ENCODE measurements at regions not wholly inside any gene's neighbourhood (a gene's known extent, or its start where the extent isn't known, plus 50 kb on each side); places are given as distances from the start of the nearest gene placed in this dataset.

GRCh38 chr5:91484662-91485061 lies 101.5 kb upstream of the ARRDC3 start:
- no peak for TF ChIP-seq CTCF (conservative IDR thresholded peaks at IDR 0.05; ENCODE audit: low read depth in 2 of 2)
- no peak for TF ChIP-seq POLR2AphosphoS5 (IDR thresholded peaks at IDR 0.05; ENCODE audit: low read depth)
- no peak for TF ChIP-seq REST (IDR thresholded peaks at IDR 0.05; ENCODE audit: unreplicated experiment)
- no peak for TF ChIP-seq EZH2 (IDR thresholded peaks at IDR 0.05; ENCODE audit: low read depth, unreplicated experiment)
- TF ChIP-seq EZH2phosphoT487 (IDR thresholded peaks at IDR 0.05; ENCODE audit: unreplicated experiment) = no peak
- TF ChIP-seq CREB1 (CRISPR knock-in tag; IDR thresholded peaks at IDR 0.05; ENCODE audit: low read depth) = no peak

Data from GM23338 (cell line).